ENCODE measurements at regions not wholly inside any gene's neighbourhood (a gene's known extent, or its start where the extent isn't known, plus 50 kb on each side); places are given as distances from the start of the nearest gene placed in this dataset.

DNA sequence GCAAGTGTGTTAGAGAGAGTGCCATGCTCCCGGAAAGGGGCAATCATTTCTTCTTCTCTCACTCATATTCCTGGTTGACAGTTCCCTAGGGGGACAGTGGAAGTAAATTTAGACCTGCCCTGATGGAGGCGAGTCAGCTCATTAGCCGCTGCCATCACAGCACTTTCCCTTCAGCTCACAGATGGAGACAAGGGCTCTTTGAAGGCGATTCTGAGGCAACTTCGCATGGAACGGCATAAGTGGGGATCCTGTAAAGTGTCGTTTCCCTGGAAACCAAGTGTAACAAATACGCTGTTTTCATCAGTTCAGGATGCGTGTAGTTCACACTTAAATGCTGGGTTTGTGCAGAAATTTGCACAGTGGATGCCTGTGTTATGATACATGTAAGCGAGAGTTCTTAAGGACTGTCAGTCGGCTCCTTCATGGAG lies 114.5 kb upstream of the TMPRSS15 start:
- TF ChIP-seq MYC (IDR thresholded peaks at IDR 0.05; ENCODE audit: low read depth, low read length) (no peak), POLR2A (IDR thresholded peaks at IDR 0.05; ENCODE audit: extremely low read depth, insufficient read length) (no peak), CTCF (IDR thresholded peaks at IDR 0.05; ENCODE audit: low read depth, low read length) (no peak)
- TF ChIP-seq, protein P1, sequence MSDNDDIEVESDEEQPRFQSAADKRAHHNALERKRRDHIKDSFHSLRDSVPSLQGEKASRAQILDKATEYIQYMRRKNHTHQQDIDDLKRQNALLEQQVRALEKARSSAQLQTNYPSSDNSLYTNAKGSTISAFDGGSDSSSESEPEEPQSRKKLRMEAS (IDR thresholded peaks at IDR 0.05; ENCODE audit: low read depth, low read length): no peak
- no peak overlapping the region for H3K4me3 ChIP-seq (ENCODE audit: low read depth, low read length)
- no peak for DNase-seq (ENCODE audit: low read depth)

GRCh38 chr21:18521204-18521603 lies 117.6 kb upstream of the TMPRSS15 start:
- H3K4me3 ChIP-seq (ENCODE audit: low read depth, low read length): no peak overlapping the region
- TF ChIP-seq, protein P1 (IDR thresholded peaks at IDR 0.05; ENCODE audit: low read depth, low read length): no peak
- TF ChIP-seq POLR2A (IDR thresholded peaks at IDR 0.05; ENCODE audit: extremely low read depth, insufficient read length) (no peak), MYC (IDR thresholded peaks at IDR 0.05; ENCODE audit: low read depth, low read length) (no peak), CTCF (IDR thresholded peaks at IDR 0.05; ENCODE audit: low read depth, low read length) (no peak)
- no peak for DNase-seq (ENCODE audit: low read depth)

GRCh38 chr21:18522181-18522972 lies 118.8 kb upstream of the TMPRSS15 start:
- no peak overlapping the region for H3K4me3 ChIP-seq (ENCODE audit: low read depth, low read length)
- TF ChIP-seq MYC (IDR thresholded peaks at IDR 0.05; ENCODE audit: low read depth, low read length) (no peak), CTCF (IDR thresholded peaks at IDR 0.05; ENCODE audit: low read depth, low read length) (no peak), POLR2A (IDR thresholded peaks at IDR 0.05; ENCODE audit: extremely low read depth, insufficient read length) (no peak)
- DNase-seq (ENCODE audit: low read depth): no peak

- H3K4me3 ChIP-seq (ENCODE audit: low read depth, low read length): no peak overlapping the region
- no peak for TF ChIP-seq CTCF (IDR thresholded peaks at IDR 0.05; ENCODE audit: low read depth, low read length)
- TF ChIP-seq, protein P1 (IDR thresholded peaks at IDR 0.05; ENCODE audit: low read depth, low read length): no peak
- TF ChIP-seq MYC (IDR thresholded peaks at IDR 0.05; ENCODE audit: low read depth, low read length): no peak
- TF ChIP-seq POLR2A (IDR thresholded peaks at IDR 0.05; ENCODE audit: extremely low read depth, insufficient read length): no peak
- DNase-seq (ENCODE audit: low read depth): no peak
These were observed 120.7 kb upstream of the TMPRSS15 start for GRCh38 chr21:18524097-18524880.

DNA sequence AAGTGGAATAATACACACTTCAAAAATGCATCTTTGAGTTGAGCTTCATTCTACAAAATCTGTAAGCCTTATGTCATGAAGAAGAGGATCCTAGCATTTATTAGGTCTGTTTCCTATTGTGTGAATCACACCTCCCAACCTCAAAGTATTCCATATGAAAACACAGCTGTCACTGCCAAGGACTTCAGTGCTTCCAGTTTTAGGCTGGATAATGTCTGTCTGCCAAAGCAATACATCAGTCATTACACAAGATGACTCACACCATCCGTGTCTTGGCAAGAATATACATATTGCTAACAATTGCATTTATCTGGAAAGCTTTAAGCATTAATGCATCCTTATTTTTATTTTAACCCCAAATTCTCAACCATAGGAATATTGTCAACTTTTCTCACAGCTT lies 125.7 kb upstream of the TMPRSS15 start:
- no peak for DNase-seq (ENCODE audit: low read depth)
- TF ChIP-seq CTCF (IDR thresholded peaks at IDR 0.05; ENCODE audit: low read depth, low read length) (no peak), POLR2A (IDR thresholded peaks at IDR 0.05; ENCODE audit: extremely low read depth, insufficient read length) (no peak), MYC (IDR thresholded peaks at IDR 0.05; ENCODE audit: low read depth, low read length) (no peak)
- TF ChIP-seq, protein P1 (IDR thresholded peaks at IDR 0.05; ENCODE audit: low read depth, low read length): no peak
- H3K4me3 ChIP-seq (ENCODE audit: low read depth, low read length): no peak overlapping the region
